Loucy (cell line): ENCODE measurements at regions not wholly inside any gene's neighbourhood (a gene's known extent, or its start where the extent isn't known, plus 50 kb on each side); places are given as distances from the start of the nearest gene placed in this dataset.

Experiments used
- EZH2phosphoT487 ChIP-seq: fragments of 200-600 bp; IDR thresholded peaks from 2 replicates; pipeline ENCODE4 v1.6.1; 2018; ENCODE audit warnings: antibody characterized with exemption, mild to moderate bottlenecking, moderate library complexity, borderline replicate concordance
- TF ChIP-seq, protein P1 (sequence below): fragments of 200-600 bp; sonication (generic); conservative IDR thresholded peaks from 2 replicates; pipeline ENCODE4 v1.5.1; 2014; ENCODE audit warnings: mild to moderate bottlenecking, antibody characterized with exemption, low read length

DNA sequence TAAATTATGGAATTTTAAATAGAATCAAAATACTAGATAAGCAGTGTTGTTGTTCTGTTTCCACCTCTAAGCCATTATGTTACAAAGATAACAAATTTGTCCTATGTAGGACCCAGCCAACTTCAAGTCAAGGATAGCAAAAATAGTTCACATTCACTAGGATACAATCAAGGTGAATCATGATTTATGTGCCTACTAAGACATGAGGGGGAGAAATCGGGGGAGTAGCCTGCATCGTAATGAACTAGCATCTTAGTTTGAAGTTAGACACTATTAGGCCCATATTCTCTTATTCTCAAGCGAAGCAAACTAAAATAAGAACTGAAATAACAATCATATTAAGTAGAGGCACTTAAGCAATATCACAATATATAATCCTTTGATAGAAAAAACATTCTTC is 779.4 kb upstream of the PCDH9 start:
- TF ChIP-seq, protein P1, sequence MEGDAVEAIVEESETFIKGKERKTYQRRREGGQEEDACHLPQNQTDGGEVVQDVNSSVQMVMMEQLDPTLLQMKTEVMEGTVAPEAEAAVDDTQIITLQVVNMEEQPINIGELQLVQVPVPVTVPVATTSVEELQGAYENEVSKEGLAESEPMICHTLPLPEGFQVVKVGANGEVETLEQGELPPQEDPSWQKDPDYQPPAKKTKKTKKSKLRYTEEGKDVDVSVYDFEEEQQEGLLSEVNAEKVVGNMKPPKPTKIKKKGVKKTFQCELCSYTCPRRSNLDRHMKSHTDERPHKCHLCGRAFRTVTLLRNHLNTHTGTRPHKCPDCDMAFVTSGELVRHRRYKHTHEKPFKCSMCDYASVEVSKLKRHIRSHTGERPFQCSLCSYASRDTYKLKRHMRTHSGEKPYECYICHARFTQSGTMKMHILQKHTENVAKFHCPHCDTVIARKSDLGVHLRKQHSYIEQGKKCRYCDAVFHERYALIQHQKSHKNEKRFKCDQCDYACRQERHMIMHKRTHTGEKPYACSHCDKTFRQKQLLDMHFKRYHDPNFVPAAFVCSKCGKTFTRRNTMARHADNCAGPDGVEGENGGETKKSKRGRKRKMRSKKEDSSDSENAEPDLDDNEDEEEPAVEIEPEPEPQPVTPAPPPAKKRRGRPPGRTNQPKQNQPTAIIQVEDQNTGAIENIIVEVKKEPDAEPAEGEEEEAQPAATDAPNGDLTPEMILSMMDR, result no peak
- TF ChIP-seq EZH2phosphoT487, result no peak
